ENCODE measurements at regions not wholly inside any gene's neighbourhood (a gene's known extent, or its start where the extent isn't known, plus 50 kb on each side); places are given as distances from the start of the nearest gene placed in this dataset.

GRCh38 chr11:28794405-28794804, 686.2 kb downstream of the METTL15 start:
- no peak for TF ChIP-seq POLR2AphosphoS5 (IDR thresholded peaks at IDR 0.05; ENCODE audit: borderline replicate concordance, low read depth, low read length)
- no peak for TF ChIP-seq EZH2 (IDR thresholded peaks at IDR 0.05)
